Activated B cell treated with CpG ODN at 0.5 μM for 24 hours (primary cell): ENCODE measurements at regions not wholly inside any gene's neighbourhood (a gene's known extent, or its start where the extent isn't known, plus 50 kb on each side); places are given as distances from the start of the nearest gene placed in this dataset.

Source experiments
- ATAC-seq: fragments of 200-7000 bp; cut with Tn5 transposase; one replicate; pipeline ENCODE4 v1.10.0; 2021; ENCODE audit warnings: low read depth, mild to moderate bottlenecking, moderate library complexity
- CTCF ChIA-PET: fragments of 350-600 bp; sonication (Branson Sonifier 250); formaldehyde crosslinking; loops from one replicate; lab custom pipeline; 2021; ENCODE audit warnings: antibody characterized with exemption; lab: Charles Lee
- POLR2A ChIA-PET: fragments of 350-600 bp; sonication (Branson Sonifier 250); formaldehyde crosslinking; loops from one replicate; lab custom pipeline; 2021; ENCODE audit warnings: antibody characterized with exemption; lab: Charles Lee
- DNase-seq: peaks from one replicate; pipeline ENCODE4 v3.0.0; 2022
- H3K27ac Mint-ChIP-seq: one replicate; pipeline ENCODE4 v1.8.0; 2020; ENCODE audit warnings: mixed read lengths
- H3K27me3 Mint-ChIP-seq: one replicate; pipeline ENCODE4 v1.8.0; 2021; ENCODE audit warnings: mixed read lengths
- H3K36me3 Mint-ChIP-seq: one replicate; pipeline ENCODE4 v1.8.0; 2021; ENCODE audit warnings: low read depth, mixed read lengths
- H3K4me1 Mint-ChIP-seq: one replicate; pipeline ENCODE4 v1.8.0; 2021; ENCODE audit warnings: mixed read lengths
- H3K4me3 Mint-ChIP-seq: one replicate; pipeline ENCODE4 v1.8.0; 2020; ENCODE audit warnings: mild to moderate bottlenecking, mixed read lengths
- H3K9me3 Mint-ChIP-seq: one replicate; pipeline ENCODE4 v1.8.0; 2020; ENCODE audit warnings: mixed read lengths
- CTCF ChIP-seq: fragments of 200-600 bp; IDR thresholded peaks from one replicate; pipeline ENCODE4 v1.8.0; 2022; ENCODE audit warnings: antibody characterized with exemption, mild to moderate bottlenecking
- intact Hi-C: fragments of 100-400 bp; cut with micrococcal nuclease; formaldehyde crosslinking; loops from one replicate; pipeline ENCODE4 v1.15.1; 2024

GRCh38 chr11:116581349-116581748 lies 191.4 kb downstream of the BUD13 start:
- CTCF ChIA-PET: no interaction called here
- POLR2A ChIA-PET: no interaction called here
- intact Hi-C loops: no loop called here
- Mint-ChIP-seq H3K27ac (no peak overlapping the region), H3K4me3 (no peak overlapping the region), H3K9me3 (no peaks in the 10 kb centered on the region), H3K4me1 (no peaks in the 10 kb centered on the region), H3K36me3 (no peaks in the 10 kb centered on the region), H3K27me3 (peaks cover 51% of the 10 kb centered on the region)
- no peak for TF ChIP-seq CTCF
- no peak for ATAC-seq
- DNase-seq: no peak

- ATAC-seq (no peak), DNase-seq (no peak)
- ChIA-PET POLR2A (no interaction called here), CTCF (no interaction called here)
- Mint-ChIP-seq H3K36me3 (no peaks in the 10 kb centered on the region), H3K27me3 (peaks cover 52% of the 10 kb centered on the region), H3K4me1 (no peaks in the 10 kb centered on the region), H3K9me3 (no peaks in the 10 kb centered on the region), H3K4me3 (no peak overlapping the region), H3K27ac (no peak overlapping the region)
- intact Hi-C loops: no loop called here
- no peak for TF ChIP-seq CTCF
Measured at GRCh38 chr11:116580799-116581198, 192.0 kb downstream of the BUD13 start.

GRCh38 chr11:116579857-116580727 lies 192.7 kb downstream of the BUD13 start:
- CTCF ChIA-PET: no interaction called here
- Mint-ChIP-seq H3K4me1 (no peaks in the 10 kb centered on the region), H3K27me3 (peaks cover 52% of the 10 kb centered on the region)

GRCh38 chr11:116579031-116579653 lies 193.6 kb downstream of the BUD13 start:
- peaks cover 46% of the 10 kb centered on the region for H3K27me3 Mint-ChIP-seq
- H3K36me3 Mint-ChIP-seq: no peaks in the 10 kb centered on the region
- no peak overlapping the region for H3K4me3 Mint-ChIP-seq
- TF ChIP-seq CTCF: no peak
- DNase-seq (no peak), ATAC-seq (no peak)
- H3K27ac Mint-ChIP-seq: no peak overlapping the region
- POLR2A ChIA-PET: no interaction called here
- H3K9me3 Mint-ChIP-seq: no peaks in the 10 kb centered on the region
- intact Hi-C loops: no loop called here
- H3K4me1 Mint-ChIP-seq: no peaks in the 10 kb centered on the region
- CTCF ChIA-PET: no interaction called here

More at GRCh38 chr11:116579857-116580727, 192.7 kb downstream of the BUD13 start:
- TF ChIP-seq CTCF: no peak
- Mint-ChIP-seq H3K27ac (no peak overlapping the region), H3K4me3 (no peak overlapping the region), H3K9me3 (no peaks in the 10 kb centered on the region), H3K36me3 (no peaks in the 10 kb centered on the region)
- DNase-seq: no peak
- ATAC-seq: no peak
- intact Hi-C loops: no loop called here
- POLR2A ChIA-PET: no interaction called here

GRCh38 chr11:116577956-116578355 lies 194.8 kb downstream of the BUD13 start:
- H3K4me3 Mint-ChIP-seq: no peak overlapping the region
- no peak for DNase-seq
- H3K9me3 Mint-ChIP-seq: no peaks in the 10 kb centered on the region
- ATAC-seq: no peak
- TF ChIP-seq CTCF: no peak
- H3K27ac Mint-ChIP-seq: no peak overlapping the region
- POLR2A ChIA-PET: no interaction called here
- CTCF ChIA-PET: no interaction called here
- no peaks in the 10 kb centered on the region for H3K4me1 Mint-ChIP-seq
- peaks cover 43% of the 10 kb centered on the region for H3K27me3 Mint-ChIP-seq
- intact Hi-C loops: no loop called here
- H3K36me3 Mint-ChIP-seq: no peaks in the 10 kb centered on the region
